Cardiac muscle cell (in vitro differentiated cells and primary cell): ENCODE measurements at regions not wholly inside any gene's neighbourhood (a gene's known extent, or its start where the extent isn't known, plus 50 kb on each side); places are given as distances from the start of the nearest gene placed in this dataset.
A peak's percentile ranks its signal among the peaks of the same experiment; 100 is the strongest.
"Not testable (repeated sequence)": the region's sequence is repeated elsewhere in the genome, so short reads cannot be mapped to it uniquely, and the experiment has no call there.

ENCODE experiments used
- DNase-seq, 2 donors: peaks; one replicate each; pipeline versions ENCODE4 v3.0.0 to v3.0.0-alpha.2; 2010 to 2017; ENCODE audit warnings: low read depth in 1 of 2, low spot score in 1 of 2
- H3K27ac ChIP-seq: fragments of 200-600 bp; sonication (generic); 2 replicates; pipeline ENCODE4 v1.5.1; 2016
- H3K27me3 ChIP-seq: fragments of 200-600 bp; sonication (generic); 2 replicates; pipeline ENCODE4 v1.6.0; 2016; ENCODE audit warnings: control low read depth
- H3K36me3 ChIP-seq: fragments of 200-600 bp; sonication (generic); 2 replicates; pipeline ENCODE4 v1.5.1; 2016; ENCODE audit warnings: control low read depth
- H3K4me1 ChIP-seq: fragments of 200-600 bp; sonication (generic); 2 replicates; pipeline ENCODE4 v1.8.1; 2017; ENCODE audit warnings: low read depth, mild to moderate bottlenecking, mixed run types
- H3K4me3 ChIP-seq: fragments of 200-600 bp; sonication (generic); 2 replicates; pipeline ENCODE4 v1.5.1; 2016; ENCODE audit warnings: mild to moderate bottlenecking
- H3K9me3 ChIP-seq: fragments of 200-600 bp; sonication (generic); 2 replicates; pipeline ENCODE4 v1.5.1; 2017; ENCODE audit warnings: low read depth, mild to moderate bottlenecking, control low read depth
- TF ChIP-seq, protein P1 (sequence below): IDR thresholded peaks from 2 replicates; pipeline ENCODE4 v1.5.1; 2012; ENCODE audit warnings: low read depth, mild to moderate bottlenecking, low read length

DNA sequence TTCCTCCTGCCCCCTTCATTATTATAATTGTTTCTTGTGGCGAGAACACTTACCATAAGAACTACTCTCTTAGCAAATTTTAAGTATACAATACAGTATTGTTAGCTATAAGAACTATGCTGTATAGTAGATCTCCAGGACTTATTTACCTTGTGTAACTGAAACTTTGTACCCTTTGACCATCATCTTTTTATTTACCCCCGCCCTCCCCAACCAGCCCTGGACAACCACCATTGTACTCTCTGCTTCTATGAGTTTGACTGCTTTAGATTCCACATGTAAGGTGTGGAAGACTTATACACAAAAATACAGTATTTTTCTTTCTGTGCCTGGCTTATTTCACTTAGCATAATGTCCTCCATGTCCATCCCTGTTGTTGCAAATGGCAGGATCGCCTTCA lies 161.1 kb downstream of the PHF8 start:
- no peak overlapping the region for H3K27ac ChIP-seq
- DNase-seq: no peak
- no peaks in the 10 kb centered on the region for H3K4me1 ChIP-seq
- H3K9me3 ChIP-seq: no peaks in the 10 kb centered on the region
- TF ChIP-seq, protein P1, sequence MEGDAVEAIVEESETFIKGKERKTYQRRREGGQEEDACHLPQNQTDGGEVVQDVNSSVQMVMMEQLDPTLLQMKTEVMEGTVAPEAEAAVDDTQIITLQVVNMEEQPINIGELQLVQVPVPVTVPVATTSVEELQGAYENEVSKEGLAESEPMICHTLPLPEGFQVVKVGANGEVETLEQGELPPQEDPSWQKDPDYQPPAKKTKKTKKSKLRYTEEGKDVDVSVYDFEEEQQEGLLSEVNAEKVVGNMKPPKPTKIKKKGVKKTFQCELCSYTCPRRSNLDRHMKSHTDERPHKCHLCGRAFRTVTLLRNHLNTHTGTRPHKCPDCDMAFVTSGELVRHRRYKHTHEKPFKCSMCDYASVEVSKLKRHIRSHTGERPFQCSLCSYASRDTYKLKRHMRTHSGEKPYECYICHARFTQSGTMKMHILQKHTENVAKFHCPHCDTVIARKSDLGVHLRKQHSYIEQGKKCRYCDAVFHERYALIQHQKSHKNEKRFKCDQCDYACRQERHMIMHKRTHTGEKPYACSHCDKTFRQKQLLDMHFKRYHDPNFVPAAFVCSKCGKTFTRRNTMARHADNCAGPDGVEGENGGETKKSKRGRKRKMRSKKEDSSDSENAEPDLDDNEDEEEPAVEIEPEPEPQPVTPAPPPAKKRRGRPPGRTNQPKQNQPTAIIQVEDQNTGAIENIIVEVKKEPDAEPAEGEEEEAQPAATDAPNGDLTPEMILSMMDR: no peak
- no peak overlapping the region for H3K4me3 ChIP-seq
- H3K36me3 ChIP-seq: no peaks in the 10 kb centered on the region
- no peaks in the 10 kb centered on the region for H3K27me3 ChIP-seq

DNA sequence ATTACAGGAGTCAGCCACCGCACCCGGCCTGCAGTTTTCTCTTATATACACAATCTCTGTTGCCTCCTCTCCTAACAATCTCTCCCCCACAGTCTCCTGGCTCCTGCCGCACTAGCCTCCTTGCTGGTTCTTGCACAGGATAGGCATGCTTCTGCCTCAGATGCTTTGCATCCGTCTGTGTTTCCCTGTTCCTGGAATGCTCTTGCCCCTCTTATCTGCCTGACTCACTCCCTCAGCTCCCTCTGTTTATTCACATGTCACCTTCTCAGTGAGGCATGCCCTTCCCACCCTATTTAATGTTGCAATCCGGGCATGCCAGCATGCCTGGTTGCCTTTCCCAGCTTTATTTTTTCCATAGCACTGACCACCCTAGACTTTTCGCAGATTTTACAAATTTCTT lies 161.9 kb downstream of the PHF8 start:
- TF ChIP-seq, protein P1: no peak
- DNase-seq: peak; percentile 2 to 89
- no peaks in the 10 kb centered on the region for H3K27me3 ChIP-seq
- no peak overlapping the region for H3K4me3 ChIP-seq
- H3K9me3 ChIP-seq: no peaks in the 10 kb centered on the region
- no peak overlapping the region for H3K27ac ChIP-seq
- no peaks in the 10 kb centered on the region for H3K4me1 ChIP-seq
- H3K36me3 ChIP-seq: no peaks in the 10 kb centered on the region

DNA sequence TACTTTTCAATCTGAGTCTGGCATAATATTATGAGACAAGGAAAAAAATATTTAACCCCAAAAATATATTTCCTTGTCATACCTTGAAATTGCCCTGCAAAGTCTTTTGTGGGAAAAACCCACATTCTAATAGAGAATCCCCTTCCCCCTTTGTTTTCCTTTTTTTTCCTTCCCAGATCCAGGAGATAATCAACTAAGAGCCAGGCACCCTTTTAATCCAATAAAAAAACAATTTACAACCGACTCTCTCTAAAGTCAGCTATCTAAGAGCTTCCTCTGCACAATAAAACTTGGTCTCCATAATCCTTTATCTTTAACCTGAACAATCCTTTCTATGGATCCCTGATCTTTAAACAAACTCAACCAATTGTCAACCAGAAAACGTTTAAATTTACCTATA lies 163.5 kb downstream of the PHF8 start:
- H3K36me3 ChIP-seq, H3K4me3 ChIP-seq, H3K4me1 ChIP-seq, DNase-seq, H3K9me3 ChIP-seq, H3K27ac ChIP-seq, H3K27me3 ChIP-seq: not testable (repeated sequence)

DNA sequence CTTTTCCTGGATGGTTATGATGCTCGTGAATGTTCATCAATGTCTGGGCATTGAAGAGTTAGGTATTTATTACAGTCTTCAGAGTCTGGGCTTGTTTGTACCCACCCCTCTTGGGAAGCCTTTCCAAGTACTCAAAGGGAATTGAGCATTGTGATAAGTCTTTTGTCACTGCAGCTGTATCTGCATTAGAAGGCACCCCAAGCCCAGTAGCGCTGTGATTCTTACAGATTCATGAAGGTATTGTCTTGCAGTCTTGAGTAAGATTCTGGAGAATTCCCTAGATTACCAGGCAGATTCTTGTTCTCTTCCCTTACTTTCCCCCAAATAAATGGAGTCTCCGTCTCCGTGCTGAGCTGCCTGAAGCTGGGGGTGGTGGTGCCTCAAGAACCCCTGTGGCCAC lies 173.4 kb upstream of the HUWE1 start:
- DNase-seq: no peak
- Histone ChIP-seq H3K4me1 (no peaks in the 10 kb centered on the region), H3K27me3 (no peaks in the 10 kb centered on the region), H3K36me3 (no peaks in the 10 kb centered on the region), H3K27ac (no peak overlapping the region), H3K4me3 (no peak overlapping the region), H3K9me3 (no peaks in the 10 kb centered on the region)
- TF ChIP-seq, protein P1: no peak

DNA sequence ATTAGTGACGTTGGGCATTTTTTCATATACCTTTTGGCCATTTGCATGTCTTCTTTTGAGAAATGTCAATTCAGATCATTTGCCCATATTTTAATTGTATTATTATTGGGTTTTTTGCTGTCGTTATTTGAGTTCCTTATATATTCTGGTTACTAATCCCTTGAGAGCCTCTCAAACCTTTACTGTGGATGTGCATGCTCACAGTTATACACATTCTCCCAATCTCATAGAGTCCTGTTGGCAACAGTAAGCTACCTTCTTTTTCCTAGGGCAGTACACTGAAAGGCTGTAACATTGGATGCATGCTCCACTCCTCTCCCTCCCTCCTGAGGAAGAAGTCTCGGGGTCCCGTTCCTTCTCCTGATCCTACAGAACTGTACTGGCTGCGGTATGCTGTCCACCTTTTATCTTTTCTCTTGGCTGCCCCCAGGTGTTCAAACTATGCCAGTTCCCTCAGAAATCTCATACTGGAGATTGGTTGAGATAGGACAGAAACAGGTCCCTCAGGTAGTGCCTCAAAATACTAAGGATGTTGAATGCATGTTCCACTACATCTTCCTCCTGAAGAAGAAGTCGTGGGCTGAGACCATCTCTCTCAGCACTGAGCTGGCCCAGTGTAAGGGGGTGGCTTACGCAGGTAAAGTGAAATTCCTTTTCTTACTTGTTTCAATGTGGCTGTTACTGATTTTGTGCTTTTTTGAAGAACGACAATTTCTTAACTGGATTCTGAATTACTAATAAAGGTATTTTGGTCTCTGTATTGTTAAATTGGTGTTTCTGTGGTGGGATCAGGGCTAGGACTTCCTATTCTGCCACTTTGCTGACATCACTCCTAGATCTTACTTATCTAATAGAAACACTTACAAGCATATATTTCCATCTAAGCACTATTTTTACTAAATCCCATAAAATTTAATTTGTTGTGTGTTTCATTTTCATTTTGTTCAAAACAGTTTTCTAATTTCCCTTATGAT lies 145.4 kb upstream of the HUWE1 start:
- Histone ChIP-seq H3K9me3 (no peaks in the 10 kb centered on the region), H3K27ac (no peak overlapping the region), H3K4me1 (no peaks in the 10 kb centered on the region), H3K4me3 (no peak overlapping the region), H3K27me3 (no peaks in the 10 kb centered on the region), H3K36me3 (no peaks in the 10 kb centered on the region)
- TF ChIP-seq, protein P1: peak; percentile 50
- peak; percentile 10 to 23 for DNase-seq

DNA sequence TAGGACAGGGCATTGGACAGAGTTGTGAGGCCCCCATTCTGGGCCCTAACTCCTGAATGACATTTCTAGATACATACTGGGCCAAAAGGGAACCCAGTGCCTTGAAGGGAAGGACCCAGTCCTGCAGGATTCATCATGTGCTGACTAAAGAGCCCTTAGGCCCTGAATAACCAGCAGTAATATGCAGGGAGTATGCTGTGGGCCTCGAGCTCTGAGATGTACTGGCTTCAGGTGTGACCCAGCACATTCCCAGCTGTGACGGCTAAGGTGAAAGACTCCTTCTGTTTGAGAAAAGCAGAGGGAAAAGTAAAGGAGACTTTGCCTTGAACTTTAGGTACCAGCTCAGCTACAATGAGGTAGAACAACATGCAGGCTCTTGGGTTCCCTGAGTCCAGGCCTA lies 138.2 kb upstream of the HUWE1 start:
- Histone ChIP-seq H3K27ac (no peak overlapping the region), H3K36me3 (no peaks in the 10 kb centered on the region), H3K4me3 (no peak overlapping the region), H3K4me1 (no peaks in the 10 kb centered on the region), H3K27me3 (no peaks in the 10 kb centered on the region), H3K9me3 (no peaks in the 10 kb centered on the region)
- DNase-seq: no peak
- TF ChIP-seq, protein P1: no peak

DNA sequence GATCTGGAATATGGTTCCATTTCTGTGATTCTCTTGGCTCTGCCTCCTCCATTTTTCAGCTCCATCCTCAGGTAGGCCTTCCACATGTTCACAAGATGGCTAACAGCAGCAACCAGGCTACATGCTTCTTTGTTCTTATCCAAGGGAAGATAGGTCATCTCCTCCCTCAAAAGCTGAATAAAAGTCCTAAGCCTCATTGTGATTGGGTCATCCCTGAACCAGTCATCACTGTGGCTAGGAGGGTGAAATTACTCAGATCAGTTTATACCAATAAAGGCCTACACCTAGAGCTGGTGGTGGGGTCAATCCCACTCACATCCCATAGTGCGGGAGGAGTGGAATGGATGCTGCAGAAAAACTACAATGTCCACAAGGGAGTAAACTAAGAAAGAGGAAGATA lies 131.6 kb upstream of the HUWE1 start:
- DNase-seq, H3K27ac ChIP-seq, H3K9me3 ChIP-seq, H3K27me3 ChIP-seq, H3K4me3 ChIP-seq, H3K4me1 ChIP-seq, H3K36me3 ChIP-seq: not testable (repeated sequence)
